Stimulated activated CD8-positive, alpha-beta memory T cell treated with anti-CD3 and anti-CD28 coated beads, Interleukin-15, amount 100 ng/mL, for 4 hours (primary cell): ENCODE measurements at regions not wholly inside any gene's neighbourhood (a gene's known extent, or its start where the extent isn't known, plus 50 kb on each side); places are given as distances from the start of the nearest gene placed in this dataset.
"Not testable (repeated sequence)": the region's sequence is repeated elsewhere in the genome, so short reads cannot be mapped to it uniquely, and the experiment has no call there.

ENCODE experiments used
- DNase-seq, 2 donors: peaks; one replicate each; pipeline ENCODE4 v3.0.0-alpha.2; 2020; ENCODE audit warnings: low read depth in 2 of 2

- not testable (repeated sequence) for DNase-seq
Observed at GRCh38 chr1:120664376-120665249, 59.1 kb upstream of the NBPF26 start.

GRCh38 chr1:120665250-120665577, 58.5 kb upstream of the NBPF26 start:
- DNase-seq = not testable (repeated sequence)

DNA sequence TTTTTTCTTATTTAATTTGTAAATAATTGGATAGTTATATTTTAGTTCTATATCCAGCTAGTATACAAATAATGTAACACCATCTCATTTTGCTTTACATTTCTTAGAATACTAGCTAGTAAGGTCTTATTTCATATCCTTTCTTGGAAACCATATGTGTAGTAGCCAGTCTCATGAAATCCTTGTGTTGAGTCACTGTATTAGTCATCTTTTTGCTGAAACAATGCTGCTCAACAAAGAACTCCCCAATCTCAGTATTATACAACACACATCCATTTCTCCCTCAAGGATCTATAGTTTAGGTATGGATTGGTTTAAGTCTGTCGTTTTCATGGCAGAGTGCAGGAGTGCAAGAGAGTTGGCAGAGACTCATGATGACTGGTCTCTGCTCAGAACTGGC, 55.6 kb upstream of the NBPF26 start:
- DNase-seq = not testable (repeated sequence)
